C4-2B (cell line): ENCODE measurements at regions not wholly inside any gene's neighbourhood (a gene's known extent, or its start where the extent isn't known, plus 50 kb on each side); places are given as distances from the start of the nearest gene placed in this dataset.

Experiments used
- ZFX ChIP-seq: fragments of 450-650 bp; IDR thresholded peaks from 2 replicates; pipeline ENCODE4 v1.6.1; 2017
- TF ChIP-seq, protein P1 (sequence below): fragments of 450-650 bp; conservative IDR thresholded peaks from 2 replicates; pipeline ENCODE4 v1.5.1; 2017; ENCODE audit warnings: mild to moderate bottlenecking

DNA sequence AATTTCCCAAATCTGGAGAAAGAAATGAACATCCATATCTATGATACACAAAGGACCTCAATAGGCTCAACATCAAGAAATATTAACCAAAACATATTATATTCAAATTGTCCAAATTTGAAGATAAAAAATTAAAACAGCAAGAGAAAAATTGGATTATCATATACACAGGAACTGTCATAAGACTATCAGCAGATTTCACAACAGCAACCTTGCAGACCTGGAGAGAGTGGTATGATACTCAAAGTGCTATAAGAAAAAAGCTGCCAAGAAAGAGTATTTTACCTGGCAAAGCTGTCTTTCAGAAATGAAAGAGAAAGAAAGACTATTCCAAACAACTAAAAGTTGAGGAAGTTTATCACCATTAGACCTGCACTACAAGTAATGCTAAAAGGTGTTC lies 711.9 kb upstream of the RAB6C start:
- TF ChIP-seq ZFX: no peak
- TF ChIP-seq, protein P1, sequence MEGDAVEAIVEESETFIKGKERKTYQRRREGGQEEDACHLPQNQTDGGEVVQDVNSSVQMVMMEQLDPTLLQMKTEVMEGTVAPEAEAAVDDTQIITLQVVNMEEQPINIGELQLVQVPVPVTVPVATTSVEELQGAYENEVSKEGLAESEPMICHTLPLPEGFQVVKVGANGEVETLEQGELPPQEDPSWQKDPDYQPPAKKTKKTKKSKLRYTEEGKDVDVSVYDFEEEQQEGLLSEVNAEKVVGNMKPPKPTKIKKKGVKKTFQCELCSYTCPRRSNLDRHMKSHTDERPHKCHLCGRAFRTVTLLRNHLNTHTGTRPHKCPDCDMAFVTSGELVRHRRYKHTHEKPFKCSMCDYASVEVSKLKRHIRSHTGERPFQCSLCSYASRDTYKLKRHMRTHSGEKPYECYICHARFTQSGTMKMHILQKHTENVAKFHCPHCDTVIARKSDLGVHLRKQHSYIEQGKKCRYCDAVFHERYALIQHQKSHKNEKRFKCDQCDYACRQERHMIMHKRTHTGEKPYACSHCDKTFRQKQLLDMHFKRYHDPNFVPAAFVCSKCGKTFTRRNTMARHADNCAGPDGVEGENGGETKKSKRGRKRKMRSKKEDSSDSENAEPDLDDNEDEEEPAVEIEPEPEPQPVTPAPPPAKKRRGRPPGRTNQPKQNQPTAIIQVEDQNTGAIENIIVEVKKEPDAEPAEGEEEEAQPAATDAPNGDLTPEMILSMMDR: no peak
